Activated naive CD4-positive, alpha-beta T cell treated with anti-CD3 and anti-CD28 coated beads for 36 hours (primary cell): ENCODE measurements at regions not wholly inside any gene's neighbourhood (a gene's known extent, or its start where the extent isn't known, plus 50 kb on each side); places are given as distances from the start of the nearest gene placed in this dataset.
A peak's percentile ranks its signal among the peaks of the same experiment; 100 is the strongest.

Experiments
- CTCF ChIA-PET: fragments of 350-600 bp; sonication (Branson Sonifier 250); formaldehyde crosslinking; loops from one replicate; lab custom pipeline; 2021; ENCODE audit warnings: antibody characterized with exemption; lab: Charles Lee
- DNase-seq: peaks from one replicate; pipeline ENCODE4 v3.0.0-alpha.2; 2020
- H3K27ac Mint-ChIP-seq: one replicate; pipeline ENCODE4 v1.8.0; 2021; ENCODE audit warnings: mild to moderate bottlenecking, mixed read lengths
- H3K27me3 Mint-ChIP-seq: one replicate; pipeline ENCODE4 v1.8.0; 2021; ENCODE audit warnings: low read depth, mixed read lengths
- H3K36me3 Mint-ChIP-seq: one replicate; pipeline ENCODE4 v1.8.0; 2021; ENCODE audit warnings: low read depth, mixed read lengths
- H3K4me1 Mint-ChIP-seq: one replicate; pipeline ENCODE4 v1.8.0; 2021; ENCODE audit warnings: low read depth, mixed read lengths
- H3K4me3 Mint-ChIP-seq: one replicate; pipeline ENCODE4 v1.8.0; 2021; ENCODE audit warnings: mild to moderate bottlenecking, moderate library complexity, mixed read lengths
- H3K9me3 Mint-ChIP-seq: one replicate; pipeline ENCODE4 v1.8.0; 2021; ENCODE audit warnings: mixed read lengths
- intact Hi-C: fragments of 100-400 bp; cut with micrococcal nuclease; formaldehyde crosslinking; loops from one replicate; pipeline ENCODE4 v1.15.1; 2023

- intact Hi-C loops = no loop called here
- Mint-ChIP-seq H3K27ac (no peak overlapping the region), H3K36me3 (no peaks in the 10 kb centered on the region), H3K27me3 (peaks cover 29% of the 10 kb centered on the region), H3K4me1 (peaks cover 5% of the 10 kb centered on the region), H3K4me3 (no peak overlapping the region), H3K9me3 (peaks cover 2% of the 10 kb centered on the region)
- no peak for DNase-seq
- CTCF ChIA-PET = no interaction called here
Observed at GRCh38 chr4:3868211-3869173, 102.3 kb downstream of the ADRA2C start.

GRCh38 chr4:3869174-3869572 lies 103.0 kb downstream of the ADRA2C start:
- Mint-ChIP-seq H3K27me3 (peaks cover 32% of the 10 kb centered on the region), H3K36me3 (no peaks in the 10 kb centered on the region), H3K27ac (no peak overlapping the region), H3K9me3 (peaks cover 2% of the 10 kb centered on the region), H3K4me3 (no peak overlapping the region), H3K4me1 (peaks cover 5% of the 10 kb centered on the region)
- intact Hi-C loops = no loop called here
- DNase-seq = no peak
- CTCF ChIA-PET = no interaction called here

GRCh38 chr4:3869661-3870566 lies 103.7 kb downstream of the ADRA2C start:
- no peak overlapping the region for H3K27ac Mint-ChIP-seq

GRCh38 chr4:3870567-3870962 lies 104.4 kb downstream of the ADRA2C start:
- H3K36me3 Mint-ChIP-seq = no peaks in the 10 kb centered on the region
- no peak overlapping the region for H3K4me3 Mint-ChIP-seq
- H3K9me3 Mint-ChIP-seq = peaks cover 2% of the 10 kb centered on the region
- no peak for DNase-seq
- H3K27me3 Mint-ChIP-seq = peaks cover 37% of the 10 kb centered on the region
- intact Hi-C loops = no loop called here
- CTCF ChIA-PET = no interaction called here
- H3K4me1 Mint-ChIP-seq = peaks cover 5% of the 10 kb centered on the region
- H3K27ac Mint-ChIP-seq = no peak overlapping the region

More at GRCh38 chr4:3869661-3870566, 103.7 kb downstream of the ADRA2C start:
- H3K4me3 Mint-ChIP-seq = no peak overlapping the region
- CTCF ChIA-PET = no interaction called here
- H3K4me1 Mint-ChIP-seq = peaks cover 5% of the 10 kb centered on the region
- H3K27me3 Mint-ChIP-seq = peaks cover 38% of the 10 kb centered on the region
- intact Hi-C loops = no loop called here
- peaks cover 2% of the 10 kb centered on the region for H3K9me3 Mint-ChIP-seq
- DNase-seq = no peak
- H3K36me3 Mint-ChIP-seq = no peaks in the 10 kb centered on the region

GRCh38 chr4:3871181-3871852 lies 105.1 kb downstream of the ADRA2C start:
- DNase-seq = peak; percentile 21
- intact Hi-C loops = no loop called here
- Mint-ChIP-seq H3K27ac (no peak overlapping the region), H3K36me3 (no peaks in the 10 kb centered on the region), H3K27me3 (peaks cover 35% of the 10 kb centered on the region), H3K9me3 (peaks cover 2% of the 10 kb centered on the region), H3K4me1 (peaks cover 5% of the 10 kb centered on the region), H3K4me3 (no peak overlapping the region)
- CTCF ChIA-PET = no interaction called here

GRCh38 chr4:3871881-3872833 lies 106.0 kb downstream of the ADRA2C start:
- peaks cover 2% of the 10 kb centered on the region for H3K9me3 Mint-ChIP-seq
- peaks cover 35% of the 10 kb centered on the region for H3K27me3 Mint-ChIP-seq
- intact Hi-C loops = no loop called here
- H3K4me1 Mint-ChIP-seq = peaks cover 5% of the 10 kb centered on the region
- H3K4me3 Mint-ChIP-seq = no peak overlapping the region
- H3K27ac Mint-ChIP-seq = no peak overlapping the region
- no peaks in the 10 kb centered on the region for H3K36me3 Mint-ChIP-seq
- DNase-seq = no peak
- CTCF ChIA-PET = no interaction called here

GRCh38 chr4:3872834-3873313 lies 106.7 kb downstream of the ADRA2C start:
- H3K4me3 Mint-ChIP-seq = no peak overlapping the region
- CTCF ChIA-PET = no interaction called here
- DNase-seq = no peak
- H3K9me3 Mint-ChIP-seq = peaks cover 6% of the 10 kb centered on the region
- peaks cover 3% of the 10 kb centered on the region for H3K36me3 Mint-ChIP-seq
- H3K4me1 Mint-ChIP-seq = peaks cover 5% of the 10 kb centered on the region
- peaks cover 40% of the 10 kb centered on the region for H3K27me3 Mint-ChIP-seq
- intact Hi-C loops = no loop called here
- H3K27ac Mint-ChIP-seq = no peak overlapping the region

GRCh38 chr4:3873408-3874027 lies 107.3 kb downstream of the ADRA2C start:
- intact Hi-C loops = no loop called here

GRCh38 chr4:3874028-3874415 lies 107.8 kb downstream of the ADRA2C start:
- Mint-ChIP-seq H3K27me3 (peaks cover 50% of the 10 kb centered on the region), H3K27ac (no peak overlapping the region), H3K36me3 (peaks cover 5% of the 10 kb centered on the region), H3K4me1 (peaks cover 6% of the 10 kb centered on the region), H3K9me3 (peaks cover 11% of the 10 kb centered on the region), H3K4me3 (no peak overlapping the region)
- no peak for DNase-seq
- intact Hi-C loops = no loop called here
- CTCF ChIA-PET = interaction anchor here (0.6 kb wide), 1 partner anchor 175 kb away, joined by 3 read pairs; no protein-coding TSS in a partner anchor

More at GRCh38 chr4:3873408-3874027, 107.3 kb downstream of the ADRA2C start:
- Mint-ChIP-seq H3K4me3 (no peak overlapping the region), H3K4me1 (peaks cover 5% of the 10 kb centered on the region), H3K27ac (no peak overlapping the region), H3K36me3 (peaks cover 5% of the 10 kb centered on the region), H3K9me3 (peaks cover 11% of the 10 kb centered on the region), H3K27me3 (peaks cover 46% of the 10 kb centered on the region)
- CTCF ChIA-PET = interaction anchor here (0.6 kb wide), 1 partner anchor 174 kb away, joined by 3 read pairs; no protein-coding TSS in a partner anchor
- DNase-seq = no peak

- DNase-seq = no peak
- no peak overlapping the region for H3K27ac Mint-ChIP-seq
- H3K27me3 Mint-ChIP-seq = peaks cover 56% of the 10 kb centered on the region
- H3K36me3 Mint-ChIP-seq = peaks cover 5% of the 10 kb centered on the region
- intact Hi-C loops = no loop called here
- H3K4me1 Mint-ChIP-seq = peaks cover 11% of the 10 kb centered on the region
- H3K4me3 Mint-ChIP-seq = no peak overlapping the region
- H3K9me3 Mint-ChIP-seq = peaks cover 11% of the 10 kb centered on the region
- CTCF ChIA-PET = no interaction called here
Observed at GRCh38 chr4:3874525-3875110, 108.4 kb downstream of the ADRA2C start.
